HepG2 (cell line): ENCODE measurements at regions not wholly inside any gene's neighbourhood (a gene's known extent, or its start where the extent isn't known, plus 50 kb on each side); places are given as distances from the start of the nearest gene placed in this dataset.

Experiments
- ATAC-seq: fragments of 200-7000 bp; cut with Tn5 transposase; 3 replicates; pipeline ENCODE4 v1.9.1; 2020; ENCODE audit warnings: mild to moderate bottlenecking, moderate library complexity
- BruUV-seq: library from RNA; stranded (reverse); fragments of 400-500 nt; replicated peaks from 2 replicates; lab custom pipeline; 2021; lab: Mats Ljungman, UMichigan
- CTCF ChIA-PET: fragments of 300-600 bp; formaldehyde crosslinking; extraction: SDS; loops from one replicate; lab custom pipeline; 2021; ENCODE audit warnings: low total read pairs, inconsistent platforms, low intra/inter-chr PET ratio; lab: Yijun Ruan, JAX
- POLR2A ChIA-PET: fragments of 350-600 bp; sonication (Branson Sonifier 250); formaldehyde crosslinking; loops from one replicate; lab custom pipeline; 2020; ENCODE audit warnings: antibody characterized with exemption, inconsistent platforms; lab: Yijun Ruan, JAX
- DNase-seq: peaks from one replicate; pipeline ENCODE4 v3.0.0-alpha.2; 2015; ENCODE audit warnings: low spot score
- FAIRE-seq: peaks from 3 replicates; lab custom pipeline; 2011; peaks lifted over from hg19 to GRCh38; lab: Jason Lieb, UNC
- H2AFZ ChIP-seq: one replicate; pipeline ENCODE4 v1.6.1; 2011; ENCODE audit warnings: low read length, inconsistent platforms
- H3K27ac ChIP-seq: fragments of 300-600 bp; 3 replicates; pipeline ENCODE4 v1.8.0; 2011; ENCODE audit warnings: mixed run types, mild to moderate bottlenecking, mixed read lengths, low read length, inconsistent platforms; ENCODE audit not compliant: insufficient read depth; ENCODE audit errors: extremely low read length
- H3K27me3 ChIP-seq, 2 experiments: fragments of 200-600 bp in 1 of 2; 2 replicates in 1 of 2; 3 replicates in 1 of 2; pipeline versions ENCODE4 v1.6.0 to v1.8.0; 2011; ENCODE audit warnings: low read length in 2 of 2, mild to moderate bottlenecking in 2 of 2, moderate library complexity in 2 of 2, inconsistent platforms in 1 of 2; ENCODE audit not compliant: insufficient read depth in 2 of 2, control insufficient read depth in 1 of 2
- H3K36me3 ChIP-seq, 2 experiments: fragments of 200-600 bp in 1 of 2; replicated peaks in 1 of 2; 2 replicates in 1 of 2; 3 replicates in 1 of 2; pipeline versions ENCODE4 v1.5.1 to v1.8.0; 2011; ENCODE audit warnings: low read length in 2 of 2, inconsistent platforms in 1 of 2; ENCODE audit not compliant: insufficient read depth in 2 of 2, control insufficient read depth in 1 of 2
- H3K4me1 ChIP-seq: 2 replicates; pipeline ENCODE4 v1.5.1; 2012; ENCODE audit warnings: low read length, inconsistent platforms; ENCODE audit not compliant: insufficient read depth
- H3K4me2 ChIP-seq: 2 replicates; pipeline ENCODE4 v1.6.0; 2011; ENCODE audit warnings: low read depth, low read length, inconsistent platforms
- H3K4me3 ChIP-seq, 3 experiments: fragments of 200-600 bp in 1 of 3; sonication (generic), shearing (Covaris generic) in 1 of 3; replicated peaks in 1 of 3; 2 replicates each; pipeline ENCODE4 v1.5.1; 2011 to 2016; ENCODE audit warnings: low read length in 3 of 3, inconsistent platforms in 2 of 3, low read depth in 2 of 3, mild to moderate bottlenecking in 2 of 3, control low read depth in 1 of 3, mixed read lengths in 1 of 3; ENCODE audit not compliant: insufficient read depth in 1 of 3
- H3K79me2 ChIP-seq: one replicate; pipeline ENCODE4 v1.6.1; 2011; ENCODE audit warnings: low read length, inconsistent platforms; ENCODE audit not compliant: insufficient read depth
- H3K9ac ChIP-seq: 2 replicates; pipeline ENCODE4 v1.6.0; 2011; ENCODE audit warnings: mild to moderate bottlenecking, low read depth, low read length, inconsistent platforms; ENCODE audit not compliant: insufficient read depth
- H3K9me3 ChIP-seq: 2 replicates; pipeline ENCODE4 v1.5.1; 2012; ENCODE audit warnings: mild to moderate bottlenecking, low read length
- H4K20me1 ChIP-seq: 2 replicates; pipeline ENCODE4 v1.6.0; 2011; ENCODE audit warnings: inconsistent platforms, mild to moderate bottlenecking, low read length, moderate library complexity; ENCODE audit not compliant: insufficient read depth
- GLI4 ChIP-seq: sonication (generic); formaldehyde crosslinking; IDR thresholded peaks from 2 replicates; pipeline ENCODE4 v1.5.1; 2020; ENCODE audit warnings: missing genetic modification reagents, mild to moderate bottlenecking, moderate library complexity, borderline replicate concordance
- HMGA1 ChIP-seq: sonication (generic); formaldehyde crosslinking; conservative IDR thresholded peaks from 2 replicates; pipeline ENCODE4 v1.4.0; 2020; ENCODE audit warnings: missing genetic modification reagents
- HMGXB4 ChIP-seq, 2 experiments: sonication (generic) in 1 of 2; formaldehyde crosslinking in 1 of 2; IDR thresholded peaks; 2 replicates each; pipeline versions ENCODE4 v1.4.0 to v1.6.1; 2018 to 2020; ENCODE audit warnings: missing genetic modification reagents in 2 of 2, borderline replicate concordance in 1 of 2, low read depth in 1 of 2, mild to moderate bottlenecking in 1 of 2, missing biosample characterization in 1 of 2
- ISX ChIP-seq: sonication (generic); formaldehyde crosslinking; conservative IDR thresholded peaks from 2 replicates; pipeline ENCODE4 v1.5.0; 2020; ENCODE audit warnings: missing genetic modification reagents
- MED8 ChIP-seq: sonication (generic); formaldehyde crosslinking; IDR thresholded peaks from 2 replicates; pipeline ENCODE4 v1.8.1; 2023; ENCODE audit warnings: mild to moderate bottlenecking, missing genetic modification reagents; ENCODE audit not compliant: insufficient replicate concordance
- NONO ChIP-seq, 2 experiments: fragments of 450-650 bp in 1 of 2; sonication (generic) in 1 of 2; formaldehyde crosslinking in 1 of 2; IDR thresholded peaks in 1 of 2; conservative IDR thresholded peaks in 1 of 2; 2 replicates each; pipeline versions ENCODE4 v1.6.1 to v1.8.0; 2017 to 2022; ENCODE audit warnings: mild to moderate bottlenecking in 1 of 2, missing genetic modification reagents in 1 of 2, moderate library complexity in 1 of 2
- NR2F6 ChIP-seq, 2 experiments: IDR thresholded peaks; 2 replicates each; pipeline ENCODE4 v1.6.1; 2016; ENCODE audit warnings: antibody characterized with exemption in 1 of 2, mild to moderate bottlenecking in 1 of 2
- PCBP1 ChIP-seq: fragments of 200-400 bp; formaldehyde crosslinking; IDR thresholded peaks from 2 replicates; pipeline ENCODE4 v1.6.1; 2017; ENCODE audit warnings: mild to moderate bottlenecking, low read depth, low read length, borderline replicate concordance
- POGZ ChIP-seq: sonication (generic); formaldehyde crosslinking; IDR thresholded peaks from 2 replicates; pipeline ENCODE4 v1.4.0; 2020; ENCODE audit warnings: mild to moderate bottlenecking, missing genetic modification reagents
- RBM22 ChIP-seq: fragments of 200-400 bp; formaldehyde crosslinking; optimal IDR thresholded peaks from 2 replicates; pipeline ENCODE3; 2017; ENCODE audit warnings: mild to moderate bottlenecking, low read length, moderate library complexity
- SRY ChIP-seq: sonication (generic); formaldehyde crosslinking; IDR thresholded peaks from 2 replicates; pipeline ENCODE4 v1.8.0; 2022; ENCODE audit warnings: mild to moderate bottlenecking, missing genetic modification reagents
- TBX2 ChIP-seq: sonication (generic); formaldehyde crosslinking; IDR thresholded peaks from 2 replicates; pipeline ENCODE4 v1.5.0; 2020; ENCODE audit warnings: missing genetic modification reagents, mild to moderate bottlenecking, borderline replicate concordance
- U2AF1 ChIP-seq: fragments of 200-400 bp; formaldehyde crosslinking; optimal IDR thresholded peaks from 2 replicates; pipeline ENCODE3; 2017; ENCODE audit warnings: mild to moderate bottlenecking, low read depth, low read length
- ZNF577 ChIP-seq: sonication (generic); formaldehyde crosslinking; IDR thresholded peaks from 2 replicates; pipeline ENCODE4 v1.4.0; 2020; ENCODE audit warnings: mild to moderate bottlenecking, low read depth, missing genetic modification reagents, borderline replicate concordance
- WGBS: methylation state at CpG from one replicate; pipeline ENCODE4 v1.1.6; 2017; ENCODE audit warnings: low lambda C conversion rate; 5-methylcytosine and 5-hydroxymethylcytosine counted together
- in situ Hi-C: cut with HindIII; loops from 2 replicates; pipeline ENCODE4 v1.10.0; 2017; ENCODE audit warnings: low pct_unique_long_range_greater_than_20kb; ENCODE audit not compliant: extremely low pct_ligation_motif_present
- intact Hi-C: fragments of 100-400 bp; cut with micrococcal nuclease; formaldehyde crosslinking; loops from one replicate; pipeline ENCODE4 v1.10.0; 2022; ENCODE audit not compliant: unreplicated experiment
- TF ChIP-seq, protein P1 (sequence below): sonication (generic); formaldehyde crosslinking; IDR thresholded peaks from 2 replicates; pipeline ENCODE4 v1.4.0; 2020; ENCODE audit warnings: missing genetic modification reagents, borderline replicate concordance

DNA sequence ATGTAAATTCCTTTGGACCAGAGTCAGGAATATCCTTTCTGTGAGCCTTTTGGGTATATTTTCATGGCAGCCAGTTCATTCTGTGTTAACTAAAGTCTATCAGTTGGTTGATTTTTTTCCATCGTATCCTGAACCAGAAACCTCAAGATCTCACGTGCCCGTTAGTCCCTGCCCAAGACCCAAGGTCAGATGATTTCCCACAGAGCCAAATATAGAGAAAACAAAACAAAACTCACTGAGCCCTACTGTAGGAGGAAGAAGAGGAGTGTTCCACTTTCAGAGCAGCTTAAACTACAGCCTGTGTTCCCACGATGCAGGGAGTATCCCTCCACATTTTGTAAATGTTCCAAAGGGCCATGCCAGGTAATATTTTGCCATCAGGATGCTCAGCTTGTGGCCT, 96.0 kb upstream of the ADO start:
- no peaks in the 10 kb centered on the region for H3K27me3 ChIP-seq
- no peak for FAIRE-seq

GRCh38 chr10:62709200-62709599, 95.3 kb upstream of the ADO start:
- Histone ChIP-seq H3K27me3 (no peaks in the 10 kb centered on the region), H4K20me1 (no peaks in the 10 kb centered on the region), H2AFZ (no peak overlapping the region), H3K79me2 (no peaks in the 10 kb centered on the region), H3K36me3 (no peaks in the 10 kb centered on the region), H3K9ac (no peak overlapping the region), H3K4me1 (no peaks in the 10 kb centered on the region), H3K4me3 (no peak overlapping the region), H3K27ac (no peak overlapping the region), H3K9me3 (no peaks in the 10 kb centered on the region), H3K4me2 (no peak overlapping the region)
- 28% methylated on average over 3 of the region's 3 CpGs for WGBS
- intact Hi-C loops = no loop called here
- ATAC-seq (no peak), DNase-seq (no peak), FAIRE-seq (no peak)
- ChIA-PET CTCF (no interaction called here), POLR2A (no interaction called here)
- in situ Hi-C loops = no loop called here
- BruUV-seq = no TSS peak
- TF ChIP-seq SRY (CRISPR knock-in tag) (no peak), GLI4 (CRISPR knock-in tag) (no peak), ISX (CRISPR knock-in tag) (no peak), POGZ (CRISPR knock-in tag) (no peak), HMGXB4 (CRISPR knock-in tag; IDR thresholded peaks at IDR 0.05; ENCODE audit: borderline replicate concordance in 1 of 2, low read depth in 1 of 2) (no peak), PCBP1 (no peak), HMGA1 (no peak), NR2F6 (IDR thresholded peaks at IDR 0.05) (no peak), NR2F6 (CRISPR knock-in tag; IDR thresholded peaks at IDR 0.05) (no peak)

More for the DNA sequence above, 96.0 kb upstream of the ADO start:
- POLR2A ChIA-PET = no interaction called here
- in situ Hi-C loops (no loop called here), intact Hi-C loops (no loop called here)
- CTCF ChIA-PET = no interaction called here
- Histone ChIP-seq H3K4me2 (no peak overlapping the region), H3K4me1 (no peaks in the 10 kb centered on the region), H3K4me3 (no peak overlapping the region), H3K79me2 (no peaks in the 10 kb centered on the region), H3K36me3 (no peaks in the 10 kb centered on the region), H3K9ac (no peak overlapping the region), H2AFZ (no peak overlapping the region), H3K9me3 (no peaks in the 10 kb centered on the region), H4K20me1 (no peaks in the 10 kb centered on the region), H3K27ac (no peak overlapping the region)
- no TSS peak for BruUV-seq
- DNase-seq = no peak
- no peak for TF ChIP-seq U2AF1
- no peak for TF ChIP-seq ZNF577 (CRISPR knock-in tag)
- no peak for TF ChIP-seq TBX2 (CRISPR knock-in tag)
- TF ChIP-seq, protein P1, sequence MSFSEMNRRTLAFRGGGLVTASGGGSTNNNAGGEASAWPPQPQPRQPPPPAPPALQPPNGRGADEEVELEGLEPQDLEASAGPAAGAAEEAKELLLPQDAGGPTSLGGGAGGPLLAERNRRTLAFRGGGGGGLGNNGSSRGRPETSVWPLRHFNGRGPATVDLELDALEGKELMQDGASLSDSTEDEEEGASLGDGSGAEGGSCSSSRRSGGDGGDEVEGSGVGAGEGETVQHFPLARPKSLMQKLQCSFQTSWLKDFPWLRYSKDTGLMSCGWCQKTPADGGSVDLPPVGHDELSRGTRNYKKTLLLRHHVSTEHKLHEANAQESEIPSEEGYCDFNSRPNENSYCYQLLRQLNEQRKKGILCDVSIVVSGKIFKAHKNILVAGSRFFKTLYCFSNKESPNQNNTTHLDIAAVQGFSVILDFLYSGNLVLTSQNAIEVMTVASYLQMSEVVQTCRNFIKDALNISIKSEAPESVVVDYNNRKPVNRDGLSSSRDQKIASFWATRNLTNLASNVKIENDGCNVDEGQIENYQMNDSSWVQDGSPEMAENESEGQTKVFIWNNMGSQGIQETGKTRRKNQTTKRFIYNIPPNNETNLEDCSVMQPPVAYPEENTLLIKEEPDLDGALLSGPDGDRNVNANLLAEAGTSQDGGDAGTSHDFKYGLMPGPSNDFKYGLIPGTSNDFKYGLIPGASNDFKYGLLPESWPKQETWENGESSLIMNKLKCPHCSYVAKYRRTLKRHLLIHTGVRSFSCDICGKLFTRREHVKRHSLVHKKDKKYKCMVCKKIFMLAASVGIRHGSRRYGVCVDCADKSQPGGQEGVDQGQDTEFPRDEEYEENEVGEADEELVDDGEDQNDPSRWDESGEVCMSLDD (CRISPR knock-in tag) = no peak
- TF ChIP-seq NONO (IDR thresholded peaks at IDR 0.05) = no peak
- no peak for TF ChIP-seq NONO (CRISPR knock-in tag; conservative IDR thresholded peaks at IDR 0.05)
- no peak for TF ChIP-seq MED8 (CRISPR knock-in tag)
- no peak for TF ChIP-seq RBM22
- WGBS = 10% methylated on average over 4 of the region's 4 CpGs
- ATAC-seq = no peak
